Spleen (tissue), 7 donors: ENCODE measurements at regions not wholly inside any gene's neighbourhood (a gene's known extent, or its start where the extent isn't known, plus 50 kb on each side); places are given as distances from the start of the nearest gene placed in this dataset.

Experiments used
- POLR2A ChIP-seq, 3 donors: fragments of 450-650 bp; IDR thresholded peaks; one replicate each; pipeline ENCODE4 v1.5.1; 2017; ENCODE audit warnings: antibody characterized with exemption in 3 of 3, mild to moderate bottlenecking in 1 of 3
- TF ChIP-seq, protein P1 (sequence below), 11 experiments: fragments of 200-600 bp in 7 of 11; fragments of 450-650 bp in 4 of 11; sonication (generic) in 4 of 11; IDR thresholded peaks in 8 of 11; conservative IDR thresholded peaks in 3 of 11; 1 replicate in 7 of 11; 2 replicates in 4 of 11; pipeline versions ENCODE4 v1.4.0 to v1.8.0; 2016 to 2021; ENCODE audit warnings: antibody characterized with exemption in 11 of 11, inconsistent platforms in 4 of 11, mild to moderate bottlenecking in 1 of 11
- donor health status: DM: no; HTN: no; CAD: no; lungs with moderate emphysema.
- donor health status: DM: no; HTN: no; CAD: no.
- donor health status: DM: no; HTN: no; CAD: no.

GRCh38 chr14:55838529-55839052 is 258.6 kb downstream of the KTN1 start:
- TF ChIP-seq, protein P1, sequence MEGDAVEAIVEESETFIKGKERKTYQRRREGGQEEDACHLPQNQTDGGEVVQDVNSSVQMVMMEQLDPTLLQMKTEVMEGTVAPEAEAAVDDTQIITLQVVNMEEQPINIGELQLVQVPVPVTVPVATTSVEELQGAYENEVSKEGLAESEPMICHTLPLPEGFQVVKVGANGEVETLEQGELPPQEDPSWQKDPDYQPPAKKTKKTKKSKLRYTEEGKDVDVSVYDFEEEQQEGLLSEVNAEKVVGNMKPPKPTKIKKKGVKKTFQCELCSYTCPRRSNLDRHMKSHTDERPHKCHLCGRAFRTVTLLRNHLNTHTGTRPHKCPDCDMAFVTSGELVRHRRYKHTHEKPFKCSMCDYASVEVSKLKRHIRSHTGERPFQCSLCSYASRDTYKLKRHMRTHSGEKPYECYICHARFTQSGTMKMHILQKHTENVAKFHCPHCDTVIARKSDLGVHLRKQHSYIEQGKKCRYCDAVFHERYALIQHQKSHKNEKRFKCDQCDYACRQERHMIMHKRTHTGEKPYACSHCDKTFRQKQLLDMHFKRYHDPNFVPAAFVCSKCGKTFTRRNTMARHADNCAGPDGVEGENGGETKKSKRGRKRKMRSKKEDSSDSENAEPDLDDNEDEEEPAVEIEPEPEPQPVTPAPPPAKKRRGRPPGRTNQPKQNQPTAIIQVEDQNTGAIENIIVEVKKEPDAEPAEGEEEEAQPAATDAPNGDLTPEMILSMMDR (IDR thresholded peaks at IDR 0.05 in 8 of 11, conservative IDR thresholded peaks at IDR 0.05 in 3 of 11) = no peak
- TF ChIP-seq POLR2A (IDR thresholded peaks at IDR 0.05) = no peak
